Panc1 (cell line): ENCODE measurements at regions not wholly inside any gene's neighbourhood (a gene's known extent, or its start where the extent isn't known, plus 50 kb on each side); places are given as distances from the start of the nearest gene placed in this dataset.

Source experiments
- POLR2AphosphoS5 ChIP-seq: IDR thresholded peaks from 2 replicates; pipeline ENCODE4 v1.6.1; 2012; ENCODE audit warnings: mild to moderate bottlenecking, low read depth, low read length, moderate library complexity
- SIN3A ChIP-seq: IDR thresholded peaks from 2 replicates; pipeline ENCODE4 v1.6.1; 2012; ENCODE audit warnings: low read depth, mild to moderate bottlenecking, low read length, moderate library complexity, borderline replicate concordance; ENCODE audit not compliant: insufficient read depth
- TCF7L2 ChIP-seq: IDR thresholded peaks from 2 replicates; pipeline ENCODE4 v1.6.1; 2011; ENCODE audit warnings: mild to moderate bottlenecking, low read depth, low read length, inconsistent platforms
- TF ChIP-seq, protein P1 (sequence below): fragments of 450-650 bp; IDR thresholded peaks from 2 replicates; pipeline ENCODE4 v1.5.1; 2017; ENCODE audit warnings: mild to moderate bottlenecking
- TF ChIP-seq, protein P2 (sequence below), 2 experiments: IDR thresholded peaks; 2 replicates each; pipeline ENCODE4 v1.6.1; 2011 to 2012; ENCODE audit warnings: low read depth in 2 of 2, control low read depth in 1 of 2, low read length in 1 of 2, mild to moderate bottlenecking in 1 of 2, moderate library complexity in 1 of 2; ENCODE audit not compliant: insufficient read depth in 1 of 2

DNA sequence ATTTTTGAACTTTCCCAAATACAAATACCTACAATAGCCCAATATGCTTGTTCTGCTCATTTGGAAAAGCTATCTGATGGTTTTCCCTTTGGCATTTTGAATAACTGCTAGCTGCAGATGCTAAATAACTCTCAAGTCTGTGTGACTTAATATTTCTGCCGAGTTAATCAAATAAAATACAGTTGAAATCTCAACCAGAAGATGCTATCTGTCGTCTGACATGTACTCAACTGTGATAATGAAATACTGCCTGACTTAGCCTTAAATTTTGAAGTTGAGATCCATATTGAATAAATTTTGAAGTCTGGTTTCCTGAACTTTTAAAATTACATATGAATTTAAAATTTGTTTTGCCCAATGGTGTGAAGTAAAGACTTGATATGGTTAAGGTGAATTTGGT, 204.4 kb upstream of the MEX3C start:
- TF ChIP-seq, protein P1, sequence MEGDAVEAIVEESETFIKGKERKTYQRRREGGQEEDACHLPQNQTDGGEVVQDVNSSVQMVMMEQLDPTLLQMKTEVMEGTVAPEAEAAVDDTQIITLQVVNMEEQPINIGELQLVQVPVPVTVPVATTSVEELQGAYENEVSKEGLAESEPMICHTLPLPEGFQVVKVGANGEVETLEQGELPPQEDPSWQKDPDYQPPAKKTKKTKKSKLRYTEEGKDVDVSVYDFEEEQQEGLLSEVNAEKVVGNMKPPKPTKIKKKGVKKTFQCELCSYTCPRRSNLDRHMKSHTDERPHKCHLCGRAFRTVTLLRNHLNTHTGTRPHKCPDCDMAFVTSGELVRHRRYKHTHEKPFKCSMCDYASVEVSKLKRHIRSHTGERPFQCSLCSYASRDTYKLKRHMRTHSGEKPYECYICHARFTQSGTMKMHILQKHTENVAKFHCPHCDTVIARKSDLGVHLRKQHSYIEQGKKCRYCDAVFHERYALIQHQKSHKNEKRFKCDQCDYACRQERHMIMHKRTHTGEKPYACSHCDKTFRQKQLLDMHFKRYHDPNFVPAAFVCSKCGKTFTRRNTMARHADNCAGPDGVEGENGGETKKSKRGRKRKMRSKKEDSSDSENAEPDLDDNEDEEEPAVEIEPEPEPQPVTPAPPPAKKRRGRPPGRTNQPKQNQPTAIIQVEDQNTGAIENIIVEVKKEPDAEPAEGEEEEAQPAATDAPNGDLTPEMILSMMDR, result no peak
- TF ChIP-seq SIN3A (no peak), POLR2AphosphoS5 (no peak), TCF7L2 (no peak)
- TF ChIP-seq, protein P2, sequence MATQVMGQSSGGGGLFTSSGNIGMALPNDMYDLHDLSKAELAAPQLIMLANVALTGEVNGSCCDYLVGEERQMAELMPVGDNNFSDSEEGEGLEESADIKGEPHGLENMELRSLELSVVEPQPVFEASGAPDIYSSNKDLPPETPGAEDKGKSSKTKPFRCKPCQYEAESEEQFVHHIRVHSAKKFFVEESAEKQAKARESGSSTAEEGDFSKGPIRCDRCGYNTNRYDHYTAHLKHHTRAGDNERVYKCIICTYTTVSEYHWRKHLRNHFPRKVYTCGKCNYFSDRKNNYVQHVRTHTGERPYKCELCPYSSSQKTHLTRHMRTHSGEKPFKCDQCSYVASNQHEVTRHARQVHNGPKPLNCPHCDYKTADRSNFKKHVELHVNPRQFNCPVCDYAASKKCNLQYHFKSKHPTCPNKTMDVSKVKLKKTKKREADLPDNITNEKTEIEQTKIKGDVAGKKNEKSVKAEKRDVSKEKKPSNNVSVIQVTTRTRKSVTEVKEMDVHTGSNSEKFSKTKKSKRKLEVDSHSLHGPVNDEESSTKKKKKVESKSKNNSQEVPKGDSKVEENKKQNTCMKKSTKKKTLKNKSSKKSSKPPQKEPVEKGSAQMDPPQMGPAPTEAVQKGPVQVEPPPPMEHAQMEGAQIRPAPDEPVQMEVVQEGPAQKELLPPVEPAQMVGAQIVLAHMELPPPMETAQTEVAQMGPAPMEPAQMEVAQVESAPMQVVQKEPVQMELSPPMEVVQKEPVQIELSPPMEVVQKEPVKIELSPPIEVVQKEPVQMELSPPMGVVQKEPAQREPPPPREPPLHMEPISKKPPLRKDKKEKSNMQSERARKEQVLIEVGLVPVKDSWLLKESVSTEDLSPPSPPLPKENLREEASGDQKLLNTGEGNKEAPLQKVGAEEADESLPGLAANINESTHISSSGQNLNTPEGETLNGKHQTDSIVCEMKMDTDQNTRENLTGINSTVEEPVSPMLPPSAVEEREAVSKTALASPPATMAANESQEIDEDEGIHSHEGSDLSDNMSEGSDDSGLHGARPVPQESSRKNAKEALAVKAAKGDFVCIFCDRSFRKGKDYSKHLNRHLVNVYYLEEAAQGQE (IDR thresholded peaks at IDR 0.05; ENCODE audit: insufficient read depth in 1 of 2, low read depth in 2 of 2, low read length in 1 of 2), result no peak
